Ammon's horn (tissue), 1 donor: ENCODE measurements at regions not wholly inside any gene's neighbourhood (a gene's known extent, or its start where the extent isn't known, plus 50 kb on each side); places are given as distances from the start of the nearest gene placed in this dataset.
"Not testable (repeated sequence)": the region's sequence is repeated elsewhere in the genome, so short reads cannot be mapped to it uniquely, and the experiment has no call there.

Experiments
- DNase-seq: peaks from one replicate; pipeline ENCODE4 v3.0.0-alpha.2; 2016; ENCODE audit warnings: low spot score

- no peak for DNase-seq
Measured at GRCh38 chr9:18032636-18033035, 441.3 kb upstream of the ADAMTSL1 start.

DNA sequence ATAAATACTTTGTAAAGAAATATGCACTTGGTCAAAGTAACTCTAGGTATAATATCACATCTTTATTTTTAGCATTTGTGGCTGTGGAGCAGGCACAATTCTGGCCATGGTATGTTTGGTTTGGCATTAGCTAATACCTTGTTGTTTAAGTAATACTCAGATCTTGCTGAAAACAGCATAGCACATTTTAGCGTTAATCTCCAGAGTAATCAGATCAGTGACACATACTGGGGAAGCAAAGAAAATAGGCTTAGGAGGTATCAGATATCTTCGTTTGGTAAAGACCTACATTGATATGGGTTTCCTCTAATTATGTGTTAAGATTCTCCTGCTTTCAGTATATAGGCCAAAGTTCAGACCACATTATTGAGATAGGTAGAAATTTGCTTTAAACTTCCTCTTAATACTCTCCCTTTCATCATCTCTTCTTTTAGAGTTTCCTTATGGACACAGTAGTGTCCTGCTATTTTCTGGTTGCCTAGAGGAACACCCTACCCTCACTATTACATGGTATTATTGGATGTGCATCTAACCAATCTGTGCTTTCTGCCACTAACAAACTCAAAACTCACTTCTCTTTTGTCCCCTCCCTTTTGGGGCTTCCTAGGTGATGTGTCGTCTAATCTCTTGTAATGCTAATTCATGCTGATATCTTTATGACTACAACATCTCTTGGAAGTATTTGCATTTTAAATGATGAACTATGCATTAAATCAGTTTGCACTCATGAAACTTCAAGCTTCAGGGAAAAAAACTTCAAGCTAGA is 437.3 kb upstream of the ADAMTSL1 start:
- DNase-seq, result no peak

DNA sequence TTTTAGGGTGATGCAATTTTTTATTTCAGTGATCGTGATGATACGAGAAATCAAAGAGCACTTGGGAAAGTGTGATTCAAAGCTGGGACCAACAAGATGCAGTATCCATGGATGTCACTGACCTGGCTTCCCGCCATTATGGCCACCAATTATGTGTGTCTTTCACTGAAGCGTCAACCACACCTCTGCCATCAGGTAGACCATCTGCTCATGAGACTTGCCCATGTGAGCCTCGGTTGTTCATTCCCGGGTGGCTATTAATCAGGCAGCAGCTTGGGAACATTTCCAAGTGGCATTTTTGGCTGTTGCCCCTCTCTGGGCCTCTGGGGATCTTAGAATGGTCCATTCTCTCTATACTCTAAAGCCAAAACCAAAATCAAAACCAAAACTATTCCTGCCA is 436.0 kb upstream of the ADAMTSL1 start:
- no peak for DNase-seq

- no peak for DNase-seq
Measured at GRCh38 chr9:18040327-18040726, 433.6 kb upstream of the ADAMTSL1 start.

DNA sequence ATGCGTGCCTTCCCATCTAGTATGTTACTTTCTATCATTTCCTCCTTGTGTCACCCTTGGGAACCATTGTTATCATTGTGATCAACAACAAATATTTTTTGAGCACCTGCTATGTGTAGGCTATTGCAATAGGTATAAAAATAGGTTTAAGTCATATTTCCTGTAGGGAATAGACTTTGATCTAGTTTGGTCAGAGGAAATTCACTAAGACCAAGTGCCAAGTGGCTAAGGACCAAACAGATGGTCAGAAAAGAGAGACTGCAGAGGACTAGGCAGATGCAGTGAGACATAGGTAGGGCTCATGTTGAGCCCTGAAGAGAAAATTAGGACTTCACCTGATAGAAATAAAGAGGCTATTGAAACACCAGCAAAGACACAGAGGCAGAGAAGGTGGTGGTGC is 430.0 kb upstream of the ADAMTSL1 start:
- DNase-seq, result no peak

DNA sequence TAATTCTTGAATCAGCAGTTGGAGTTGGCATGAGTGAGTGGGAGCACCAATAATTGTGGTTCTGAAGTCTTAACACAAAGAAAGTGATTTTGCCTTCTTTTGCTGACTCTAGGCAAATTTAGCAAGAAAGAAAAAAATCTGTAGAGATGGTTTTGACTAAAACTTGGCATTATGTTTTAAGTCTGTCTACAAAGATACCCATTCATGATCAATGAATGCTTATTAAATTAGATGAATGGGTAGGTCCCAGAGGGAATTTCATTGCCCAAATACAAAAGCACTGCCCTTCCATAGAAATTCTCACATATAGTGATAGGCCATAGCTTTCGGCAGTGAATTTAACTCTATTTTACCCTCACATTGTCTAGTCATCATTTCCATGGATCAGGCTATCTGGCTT is 428.6 kb upstream of the ADAMTSL1 start:
- no peak for DNase-seq

GRCh38 chr9:18046068-18046467 is 427.9 kb upstream of the ADAMTSL1 start:
- no peak for DNase-seq

GRCh38 chr9:18051638-18052037 is 422.3 kb upstream of the ADAMTSL1 start:
- DNase-seq, result no peak

- no peak for DNase-seq
Measured at GRCh38 chr9:18052060-18052459, 421.9 kb upstream of the ADAMTSL1 start.

GRCh38 chr9:18056269-18056992 is 417.5 kb upstream of the ADAMTSL1 start:
- no peak for DNase-seq

DNA sequence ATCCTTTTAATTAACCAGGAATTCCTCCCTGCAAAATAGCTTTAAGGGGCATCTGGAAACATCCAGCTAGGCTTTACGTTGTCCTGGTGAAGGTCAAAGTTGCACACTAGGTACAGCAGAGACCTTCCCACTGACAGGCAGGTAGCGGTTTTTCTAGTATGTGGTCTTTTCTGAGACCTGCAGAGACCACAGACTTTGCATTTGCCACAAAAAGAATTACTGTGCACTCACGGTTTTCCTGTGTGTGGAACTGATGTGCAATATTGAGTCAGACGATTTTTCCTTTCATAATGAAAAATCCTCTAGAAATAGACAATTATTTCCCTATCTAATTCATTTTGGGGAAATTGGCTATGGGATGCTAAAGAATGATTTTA is 417.0 kb upstream of the ADAMTSL1 start:
- DNase-seq, result no peak

DNA sequence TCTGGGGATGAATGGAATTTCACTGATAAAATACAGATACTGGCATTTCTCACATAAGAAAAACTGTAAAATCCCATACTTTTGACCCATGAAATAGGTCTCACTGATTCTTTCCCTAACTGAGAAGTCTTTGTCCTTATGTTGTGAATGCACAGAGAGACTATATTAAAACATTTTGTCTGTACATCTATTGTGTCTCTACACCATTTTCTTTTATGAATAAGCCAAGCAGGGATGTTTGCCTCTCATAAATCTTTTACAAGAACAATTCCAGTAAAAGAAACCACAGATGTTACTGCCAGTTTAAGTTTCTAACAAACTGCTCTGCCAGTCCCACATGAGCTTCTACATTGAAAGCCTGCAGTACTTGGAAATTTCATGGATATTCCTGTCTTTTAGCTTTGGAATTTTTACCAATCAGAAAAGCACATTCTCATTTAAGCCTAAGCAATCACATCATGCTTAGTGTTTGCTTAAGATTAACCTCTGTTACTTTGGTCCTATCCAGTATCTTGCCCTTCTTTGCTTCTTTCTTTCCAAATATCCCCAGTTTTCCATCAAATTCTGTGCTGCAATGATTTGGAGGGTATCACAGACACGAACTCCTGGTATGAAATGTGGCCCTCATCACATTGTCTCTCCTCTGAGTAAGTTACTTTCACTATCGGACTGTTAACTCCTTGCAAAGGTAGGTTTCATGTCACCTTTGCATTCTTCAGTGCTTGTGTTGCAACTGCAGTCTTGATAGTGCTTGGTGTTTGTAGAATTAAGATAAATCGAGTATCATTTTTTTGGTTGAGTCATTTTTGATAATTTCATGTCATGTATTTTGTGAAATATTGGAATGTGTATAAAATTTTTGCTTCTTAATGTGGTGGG is 415.1 kb upstream of the ADAMTSL1 start:
- no peak for DNase-seq

GRCh38 chr9:18059447-18059846 is 414.5 kb upstream of the ADAMTSL1 start:
- no peak for DNase-seq

GRCh38 chr9:18060269-18060934 is 413.6 kb upstream of the ADAMTSL1 start:
- no peak for DNase-seq

DNA sequence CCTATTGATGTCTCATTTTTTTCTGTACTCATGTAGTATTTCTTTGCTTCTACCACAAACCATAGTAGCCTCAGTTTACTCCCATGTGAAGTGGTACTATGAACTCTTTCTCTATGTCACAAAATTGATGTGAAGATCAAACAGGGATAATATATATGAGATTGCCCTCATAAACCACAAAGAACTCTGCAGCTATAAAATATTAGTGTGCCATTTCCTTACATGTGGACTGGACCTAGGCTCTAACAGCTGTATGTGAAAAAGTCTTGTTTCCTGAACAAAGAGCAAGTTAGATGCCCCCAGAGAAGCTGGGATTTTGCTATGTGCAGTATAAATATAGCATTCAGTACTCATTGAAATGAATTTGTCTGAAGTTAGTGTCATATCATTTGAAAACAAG is 412.6 kb upstream of the ADAMTSL1 start:
- DNase-seq, result no peak

DNA sequence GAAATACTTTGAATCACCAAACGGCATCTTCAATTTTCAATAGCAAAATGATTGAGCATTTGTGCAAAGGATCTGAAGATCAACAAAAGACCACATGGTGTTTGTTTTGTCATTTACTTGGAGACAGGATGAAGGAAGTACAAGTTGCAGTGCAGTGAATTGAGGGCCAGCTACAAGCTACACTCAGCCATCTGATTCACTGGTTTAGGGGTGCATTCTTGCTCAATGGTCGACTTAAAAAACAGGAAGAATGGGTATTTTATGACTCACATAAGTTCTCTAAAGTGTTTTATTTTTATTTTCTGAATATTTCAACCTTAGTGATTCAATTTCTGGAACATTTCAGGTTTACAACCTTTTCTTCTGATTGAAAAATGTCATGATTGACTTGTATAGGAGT is 412.1 kb upstream of the ADAMTSL1 start:
- no peak for DNase-seq

DNA sequence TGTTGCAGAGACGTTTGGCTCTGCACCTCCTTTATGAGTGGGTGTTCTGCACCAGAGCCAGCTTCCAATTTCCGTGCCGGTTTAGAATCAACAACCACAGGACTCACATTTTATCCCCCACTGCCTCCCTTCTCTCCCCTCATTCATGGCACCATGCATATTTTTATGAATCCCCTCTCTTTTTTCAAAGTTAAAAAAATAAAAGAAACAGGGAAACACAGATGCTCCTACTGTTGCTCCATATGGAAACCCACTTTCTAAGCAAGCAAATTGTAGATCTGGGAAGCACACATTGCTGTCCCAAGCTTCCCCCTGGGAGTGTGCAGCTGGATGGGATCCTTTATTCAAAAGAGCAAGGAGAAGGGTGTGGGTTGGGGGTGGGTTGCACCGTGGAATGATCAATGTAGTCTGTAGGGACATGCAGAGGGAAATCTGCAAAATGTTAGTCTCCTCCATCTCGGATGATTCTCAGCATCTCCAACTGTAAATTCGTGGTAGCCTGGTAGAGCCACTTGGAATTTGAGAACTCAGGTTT is 410.0 kb upstream of the ADAMTSL1 start:
- DNase-seq, result no peak

DNA sequence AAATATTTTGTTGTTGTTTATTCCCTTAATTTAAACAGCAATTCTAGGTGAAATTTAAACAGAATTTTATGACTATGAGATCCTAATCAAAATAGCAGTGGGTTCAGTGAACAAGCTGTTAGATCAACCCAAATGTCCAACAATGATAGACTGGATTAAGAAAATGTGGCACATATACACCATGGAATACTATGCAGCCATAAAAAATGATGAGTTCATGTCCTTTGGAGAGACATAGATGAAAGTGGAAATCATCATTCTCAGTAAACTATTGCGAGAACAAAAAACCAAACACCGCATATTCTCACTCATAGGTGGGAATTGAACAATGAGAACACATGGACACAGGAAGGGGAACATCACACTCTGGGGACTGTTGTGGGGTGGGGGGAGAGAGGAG is 407.3 kb upstream of the ADAMTSL1 start:
- DNase-seq, result not testable (repeated sequence)

DNA sequence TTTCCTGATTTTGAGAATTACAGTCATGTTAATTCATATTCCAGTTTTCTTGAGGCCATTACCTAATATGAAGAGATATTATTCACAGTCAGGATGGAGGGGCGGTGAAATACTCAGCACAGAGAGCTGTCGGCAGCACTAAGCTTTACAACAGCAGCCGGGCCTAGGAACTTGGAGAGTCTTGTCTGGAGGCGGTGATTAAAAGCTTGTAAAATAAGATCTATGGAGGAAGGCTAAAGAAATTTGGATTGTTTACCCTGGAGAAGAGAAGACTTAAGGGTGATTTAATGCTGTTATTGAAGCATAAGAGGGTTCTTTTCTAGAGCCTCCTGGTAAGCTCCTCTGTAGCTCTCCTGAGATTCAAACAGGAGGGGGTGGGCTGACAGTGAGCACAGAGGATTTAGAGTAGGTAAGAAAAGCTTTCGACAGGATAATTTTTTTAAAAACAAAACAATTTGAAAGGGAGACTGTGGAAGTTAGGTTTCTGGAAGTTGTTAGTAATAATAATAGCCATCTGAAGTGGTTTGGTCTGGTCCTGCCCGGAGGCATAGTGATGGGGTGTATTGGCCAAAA is 406.3 kb upstream of the ADAMTSL1 start:
- DNase-seq, result no peak

DNA sequence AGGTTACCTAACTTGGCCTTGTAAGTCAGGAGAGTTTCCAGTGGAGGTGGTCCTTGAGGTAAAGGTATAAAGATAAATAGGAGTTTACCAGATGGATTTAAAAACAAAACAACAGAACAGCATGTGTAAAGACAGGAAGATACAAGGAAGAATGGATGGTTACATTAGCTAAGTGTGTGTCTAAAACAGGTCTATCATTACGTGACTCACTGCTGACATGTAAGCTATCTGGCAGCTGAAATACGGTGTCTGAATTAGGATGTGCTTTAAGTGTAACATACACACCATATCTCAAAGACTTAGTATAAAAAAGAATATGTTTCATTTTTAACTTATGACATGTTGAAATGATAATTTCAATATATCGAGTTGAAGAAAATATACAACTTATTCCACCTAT is 405.1 kb upstream of the ADAMTSL1 start:
- DNase-seq, result no peak

DNA sequence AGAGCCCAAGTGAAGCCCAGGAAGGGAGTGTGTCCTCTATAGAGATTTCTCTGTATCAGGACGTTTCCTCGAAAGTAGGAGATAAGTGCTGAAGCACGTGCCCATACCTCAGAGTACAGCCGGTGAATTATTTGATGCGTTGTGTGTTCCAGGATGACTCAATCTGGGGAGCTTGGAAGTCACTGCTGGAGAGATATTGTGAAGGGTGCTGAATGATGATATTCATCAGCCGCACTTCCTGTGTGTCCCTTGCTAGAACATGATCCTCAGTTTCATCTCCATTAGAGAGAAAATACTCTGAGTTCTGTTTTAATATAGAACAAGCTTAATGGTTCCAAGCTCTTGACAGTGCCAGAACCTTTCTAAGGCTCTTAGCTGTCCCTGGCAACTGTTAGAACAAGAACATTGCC is 402.3 kb upstream of the ADAMTSL1 start:
- no peak for DNase-seq

- DNase-seq, result no peak
Measured at GRCh38 chr9:18073002-18073401, 401.0 kb upstream of the ADAMTSL1 start.
